GM12864 (cell line): ENCODE measurements at regions not wholly inside any gene's neighbourhood (a gene's known extent, or its start where the extent isn't known, plus 50 kb on each side); places are given as distances from the start of the nearest gene placed in this dataset.

Experiments
- DNase-seq: peaks from one replicate; pipeline ENCODE4 v3.0.0-alpha.2; 2011; ENCODE audit warnings: low read depth
- H3K4me3 ChIP-seq: 2 replicates; pipeline ENCODE4 v1.5.1; 2011; ENCODE audit warnings: mild to moderate bottlenecking, low read depth, low read length, control low read depth
- TF ChIP-seq, protein P1 (sequence below): IDR thresholded peaks from 2 replicates; pipeline ENCODE4 v1.5.1; 2011; ENCODE audit warnings: low read depth, mild to moderate bottlenecking, moderate library complexity, low read length, control low read depth, inconsistent platforms; ENCODE audit errors: missing control alignments

DNA sequence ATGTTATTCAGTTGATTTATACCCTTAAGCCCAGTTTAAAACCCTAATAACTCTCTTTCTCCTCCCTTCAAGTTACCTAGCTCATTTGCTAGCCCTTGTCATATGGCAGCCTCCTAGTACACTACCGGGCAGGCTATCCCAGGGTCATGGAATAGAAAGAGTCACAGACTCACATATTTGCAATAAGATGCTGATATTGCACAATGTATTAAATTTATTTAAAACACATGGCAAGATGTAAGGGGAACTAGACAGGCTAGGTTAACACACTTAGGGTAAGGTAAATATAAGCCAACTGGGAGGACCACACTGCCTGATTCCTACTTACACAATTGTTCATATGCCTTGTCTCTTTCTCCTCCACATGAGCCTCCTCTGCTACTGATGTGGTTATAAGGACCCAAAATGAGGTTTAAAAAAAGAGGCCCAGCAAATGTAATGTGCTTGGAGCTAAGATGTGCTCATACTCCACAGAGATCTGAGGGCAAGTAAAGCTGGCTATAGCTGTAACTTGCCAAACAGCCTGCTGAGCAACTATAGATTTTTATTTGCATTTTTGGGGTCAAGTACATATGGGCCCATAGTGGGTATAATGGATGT, 130.0 kb downstream of the ENC1 start:
- no peak overlapping the region for H3K4me3 ChIP-seq
- DNase-seq, result no peak
- TF ChIP-seq, protein P1, sequence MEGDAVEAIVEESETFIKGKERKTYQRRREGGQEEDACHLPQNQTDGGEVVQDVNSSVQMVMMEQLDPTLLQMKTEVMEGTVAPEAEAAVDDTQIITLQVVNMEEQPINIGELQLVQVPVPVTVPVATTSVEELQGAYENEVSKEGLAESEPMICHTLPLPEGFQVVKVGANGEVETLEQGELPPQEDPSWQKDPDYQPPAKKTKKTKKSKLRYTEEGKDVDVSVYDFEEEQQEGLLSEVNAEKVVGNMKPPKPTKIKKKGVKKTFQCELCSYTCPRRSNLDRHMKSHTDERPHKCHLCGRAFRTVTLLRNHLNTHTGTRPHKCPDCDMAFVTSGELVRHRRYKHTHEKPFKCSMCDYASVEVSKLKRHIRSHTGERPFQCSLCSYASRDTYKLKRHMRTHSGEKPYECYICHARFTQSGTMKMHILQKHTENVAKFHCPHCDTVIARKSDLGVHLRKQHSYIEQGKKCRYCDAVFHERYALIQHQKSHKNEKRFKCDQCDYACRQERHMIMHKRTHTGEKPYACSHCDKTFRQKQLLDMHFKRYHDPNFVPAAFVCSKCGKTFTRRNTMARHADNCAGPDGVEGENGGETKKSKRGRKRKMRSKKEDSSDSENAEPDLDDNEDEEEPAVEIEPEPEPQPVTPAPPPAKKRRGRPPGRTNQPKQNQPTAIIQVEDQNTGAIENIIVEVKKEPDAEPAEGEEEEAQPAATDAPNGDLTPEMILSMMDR, result no peak

DNA sequence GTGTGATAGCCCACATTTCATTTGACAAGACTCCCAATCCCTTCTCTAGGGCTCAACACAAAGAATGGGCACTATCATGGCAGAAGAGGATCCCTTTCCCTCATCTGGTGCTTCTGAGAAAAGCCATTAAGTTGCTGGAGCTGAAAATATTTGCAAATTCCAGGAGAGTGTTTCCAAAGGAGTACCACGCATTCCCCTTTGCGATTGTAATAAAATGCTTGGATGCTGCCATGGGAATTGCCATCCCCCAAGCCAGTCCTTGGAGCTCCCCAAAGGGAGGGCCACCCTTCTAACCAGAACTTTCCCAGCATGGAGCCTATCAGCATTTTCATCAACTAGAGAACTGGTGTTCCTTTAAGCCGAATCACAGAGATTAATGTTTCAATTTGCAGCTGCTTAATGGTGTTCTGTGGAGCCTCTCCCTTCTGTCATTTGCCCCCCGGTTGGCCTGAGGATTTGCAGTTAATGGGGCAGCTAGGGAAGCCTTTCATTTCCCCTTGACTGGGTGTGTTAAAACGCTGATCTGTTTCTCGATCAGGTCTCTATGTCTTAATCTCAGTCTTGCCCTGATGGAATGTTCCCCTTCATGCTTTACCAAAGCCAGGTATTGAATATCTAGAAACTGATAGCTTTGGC, 133.0 kb downstream of the ENC1 start:
- no peak for DNase-seq
- H3K4me3 ChIP-seq, result no peak overlapping the region
- TF ChIP-seq, protein P1, result no peak

DNA sequence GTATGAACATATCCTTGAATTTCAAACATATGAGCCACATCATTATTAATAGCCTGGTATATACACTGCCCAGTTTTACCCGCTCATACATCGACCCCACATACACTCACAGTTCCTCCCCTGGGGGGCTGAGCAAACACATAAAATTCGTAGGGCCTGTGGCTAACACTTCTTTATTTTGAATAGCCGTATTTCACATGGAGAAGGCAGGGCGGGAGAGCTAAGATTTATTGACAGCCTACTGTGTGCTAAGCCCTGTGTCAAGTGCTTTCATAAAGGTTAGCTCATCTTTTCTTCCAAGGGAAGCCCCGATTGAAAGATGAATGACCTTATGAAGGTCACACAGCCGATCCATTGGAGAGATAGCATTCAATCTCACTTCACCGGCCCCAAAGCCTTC, 134.4 kb downstream of the ENC1 start:
- TF ChIP-seq, protein P1, result no peak
- no peak for DNase-seq
- no peak overlapping the region for H3K4me3 ChIP-seq

DNA sequence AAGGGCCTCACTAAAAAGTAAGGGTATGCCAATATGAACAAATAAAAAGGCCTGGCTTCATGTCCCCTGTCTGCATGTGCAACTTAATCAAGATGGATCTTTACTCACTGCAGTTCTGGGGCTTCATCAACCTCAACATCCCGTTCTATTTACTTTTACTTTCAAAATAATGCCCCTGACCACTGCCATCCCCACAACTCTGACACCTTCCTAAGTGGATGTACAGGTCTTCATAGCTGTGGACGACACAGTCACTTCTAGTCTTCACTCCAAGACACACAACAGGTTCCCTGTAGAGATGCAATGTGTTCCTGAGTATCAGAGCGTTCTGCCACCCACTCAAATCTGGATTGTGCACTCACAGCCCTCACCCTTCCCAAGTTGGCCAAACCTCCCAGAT, 136.1 kb downstream of the ENC1 start:
- DNase-seq, result no peak
- TF ChIP-seq, protein P1, result no peak
- no peak overlapping the region for H3K4me3 ChIP-seq

DNA sequence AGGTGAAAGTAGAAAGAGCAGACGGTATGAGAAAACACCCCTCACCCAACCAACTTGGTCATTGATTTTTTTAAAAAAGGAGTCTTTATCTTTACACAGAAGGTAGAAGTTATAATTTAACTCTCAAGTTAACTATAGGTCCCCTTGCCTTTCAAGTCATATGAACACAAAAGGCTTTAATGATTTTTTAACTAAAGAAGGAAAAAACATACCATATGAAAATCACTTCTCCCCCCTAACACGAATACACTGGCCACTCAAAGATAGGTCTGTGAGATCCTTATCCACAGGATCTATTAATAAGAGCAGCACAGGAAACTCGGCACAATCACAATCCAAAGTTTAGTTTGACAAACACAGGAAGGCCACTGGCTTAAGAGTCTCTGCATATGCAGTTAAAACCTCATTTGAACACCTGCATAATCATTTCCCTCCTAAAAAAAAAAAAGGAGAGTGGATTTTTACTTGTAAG, 138.0 kb downstream of the ENC1 start:
- DNase-seq, result no peak
- no peak overlapping the region for H3K4me3 ChIP-seq
- TF ChIP-seq, protein P1, result no peak

DNA sequence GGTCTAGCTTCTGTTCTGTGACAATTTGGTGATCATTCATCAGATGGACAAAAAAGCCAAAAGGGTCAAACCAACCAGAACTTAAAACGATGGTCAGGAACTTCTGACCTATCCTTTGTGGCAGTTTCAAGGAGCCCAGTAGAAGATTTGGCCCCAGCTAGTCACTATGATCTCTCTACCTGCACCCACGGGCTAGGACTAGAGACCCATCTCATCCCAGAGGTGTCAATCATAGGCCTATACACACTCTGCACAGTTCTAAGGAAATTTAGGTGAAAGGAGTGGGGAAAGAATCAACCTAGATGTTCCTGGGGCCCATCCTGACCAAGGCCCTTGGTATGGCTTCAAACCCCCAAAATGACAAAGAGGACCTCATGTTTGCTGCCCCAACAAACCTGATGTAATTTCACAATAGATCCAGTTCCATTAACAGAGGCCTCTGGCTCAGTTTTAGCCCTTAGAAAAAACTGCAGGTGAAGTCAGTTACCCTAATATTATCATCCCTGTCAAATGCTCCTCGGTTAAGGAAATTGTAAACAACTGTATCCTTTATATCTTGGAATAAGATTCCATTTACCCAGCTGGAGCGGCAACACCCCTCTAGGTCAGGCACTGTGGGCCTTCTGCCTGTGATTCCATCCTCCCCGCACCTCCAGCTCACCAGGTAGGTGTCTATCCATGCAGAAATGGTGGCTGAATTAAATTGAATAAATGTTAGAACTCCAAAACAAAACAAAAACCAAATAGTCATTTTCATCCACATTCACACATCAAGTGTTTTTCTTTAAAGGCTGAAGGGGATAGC, 138.7 kb downstream of the ENC1 start:
- DNase-seq, result no peak
- no peak overlapping the region for H3K4me3 ChIP-seq
- TF ChIP-seq, protein P1, result no peak
